SK-N-SH treated with all-trans-retinoic acid at 6 μM for 48 hours (cell line): ENCODE measurements at regions not wholly inside any gene's neighbourhood (a gene's known extent, or its start where the extent isn't known, plus 50 kb on each side); places are given as distances from the start of the nearest gene placed in this dataset.

ENCODE experiments used
- CSDC2 ChIP-seq: fragments of 250-450 bp; sonication (Bioruptor Pico); IDR thresholded peaks from 2 replicates; pipeline ENCODE4 v1.5.0; 2020; ENCODE audit warnings: mild to moderate bottlenecking, moderate library complexity
- PPARA ChIP-seq: fragments of 250-450 bp; sonication (Bioruptor Pico); IDR thresholded peaks from 2 replicates; pipeline ENCODE4 v1.5.0; 2020; ENCODE audit warnings: mild to moderate bottlenecking, borderline replicate concordance
- ZC3H10 ChIP-seq: fragments of 250-450 bp; sonication (Bioruptor Pico); IDR thresholded peaks from 2 replicates; pipeline ENCODE4 v1.5.1; 2021; ENCODE audit warnings: mild to moderate bottlenecking, moderate library complexity
- ZFP3 ChIP-seq: fragments of 250-450 bp; sonication (Bioruptor Pico); IDR thresholded peaks from 2 replicates; pipeline ENCODE4 v1.5.0; 2020; ENCODE audit warnings: mild to moderate bottlenecking, moderate library complexity
- ZFP30 ChIP-seq: fragments of 450-650 bp; formaldehyde crosslinking; IDR thresholded peaks from 2 replicates; pipeline ENCODE4 v1.5.0; 2022; ENCODE audit warnings: mild to moderate bottlenecking, moderate library complexity
- ZNF565 ChIP-seq: fragments of 450-650 bp; formaldehyde crosslinking; conservative IDR thresholded peaks from 2 replicates; pipeline ENCODE4 v1.5.0; 2020; ENCODE audit warnings: low read depth, mild to moderate bottlenecking, moderate library complexity
- TF ChIP-seq, protein P1 (sequence below): fragments of 250-450 bp; sonication (Bioruptor Pico); IDR thresholded peaks from 2 replicates; pipeline ENCODE4 v1.8.0; 2021; ENCODE audit warnings: low read depth, mild to moderate bottlenecking, moderate library complexity, borderline replicate concordance
- TF ChIP-seq, protein P2 (sequence below): fragments of 250-450 bp; sonication (Bioruptor Pico); IDR thresholded peaks from 2 replicates; pipeline ENCODE4 v1.8.0; 2020; ENCODE audit warnings: mild to moderate bottlenecking, moderate library complexity, borderline replicate concordance
- TF ChIP-seq, protein P3 (sequence below): fragments of 250-450 bp; sonication (Bioruptor Pico); IDR thresholded peaks from 2 replicates; pipeline ENCODE4 v1.5.0; 2020; ENCODE audit warnings: mild to moderate bottlenecking, moderate library complexity

DNA sequence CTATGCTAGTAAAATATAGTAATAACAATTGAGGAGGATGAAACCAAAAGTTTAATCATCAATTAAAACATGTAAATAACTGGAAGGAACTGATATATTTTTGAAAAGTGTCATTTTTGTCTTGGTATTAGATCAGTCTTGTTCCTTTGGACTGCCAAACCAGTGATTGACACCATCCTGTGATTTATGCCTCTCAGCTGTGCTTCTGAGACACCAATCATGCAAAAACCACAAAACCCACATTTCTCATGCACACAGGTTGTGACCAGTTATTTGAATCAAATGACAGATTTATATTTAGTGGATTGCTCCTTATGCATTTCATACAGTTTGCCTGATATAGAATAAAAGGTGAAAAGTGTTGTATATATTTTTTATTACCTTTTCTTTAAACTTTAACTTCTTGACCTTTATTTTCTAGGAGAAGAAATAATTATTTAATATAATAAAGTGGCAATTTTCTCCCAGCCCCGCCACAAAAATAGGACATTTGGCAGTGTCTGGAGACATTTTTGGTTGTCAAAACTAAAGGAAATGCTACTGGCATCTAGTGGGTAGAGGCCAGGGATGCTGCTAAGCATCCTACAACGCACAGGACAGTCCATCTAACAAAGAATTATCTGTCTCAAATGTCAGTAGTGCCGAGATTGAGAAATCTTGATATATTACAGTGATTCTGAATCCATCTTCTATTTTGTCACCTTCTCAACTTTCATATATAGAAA lies 383.6 kb downstream of the BCKDHB start:
- TF ChIP-seq, protein P1, sequence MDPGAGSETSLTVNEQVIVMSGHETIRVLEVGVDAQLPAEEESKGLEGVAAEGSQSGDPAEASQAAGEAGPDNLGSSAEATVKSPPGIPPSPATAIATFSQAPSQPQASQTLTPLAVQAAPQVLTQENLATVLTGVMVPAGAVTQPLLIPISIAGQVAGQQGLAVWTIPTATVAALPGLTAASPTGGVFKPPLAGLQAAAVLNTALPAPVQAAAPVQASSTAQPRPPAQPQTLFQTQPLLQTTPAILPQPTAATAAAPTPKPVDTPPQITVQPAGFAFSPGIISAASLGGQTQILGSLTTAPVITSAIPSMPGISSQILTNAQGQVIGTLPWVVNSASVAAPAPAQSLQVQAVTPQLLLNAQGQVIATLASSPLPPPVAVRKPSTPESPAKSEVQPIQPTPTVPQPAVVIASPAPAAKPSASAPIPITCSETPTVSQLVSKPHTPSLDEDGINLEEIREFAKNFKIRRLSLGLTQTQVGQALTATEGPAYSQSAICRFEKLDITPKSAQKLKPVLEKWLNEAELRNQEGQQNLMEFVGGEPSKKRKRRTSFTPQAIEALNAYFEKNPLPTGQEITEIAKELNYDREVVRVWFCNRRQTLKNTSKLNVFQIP (CRISPR knock-in tag) = no peak
- TF ChIP-seq ZFP3 (CRISPR knock-in tag) (no peak), ZNF565 (CRISPR knock-in tag) (no peak), ZC3H10 (CRISPR knock-in tag) (no peak), PPARA (CRISPR knock-in tag) (no peak), ZFP30 (no peak), CSDC2 (no peak)
- TF ChIP-seq, protein P2, sequence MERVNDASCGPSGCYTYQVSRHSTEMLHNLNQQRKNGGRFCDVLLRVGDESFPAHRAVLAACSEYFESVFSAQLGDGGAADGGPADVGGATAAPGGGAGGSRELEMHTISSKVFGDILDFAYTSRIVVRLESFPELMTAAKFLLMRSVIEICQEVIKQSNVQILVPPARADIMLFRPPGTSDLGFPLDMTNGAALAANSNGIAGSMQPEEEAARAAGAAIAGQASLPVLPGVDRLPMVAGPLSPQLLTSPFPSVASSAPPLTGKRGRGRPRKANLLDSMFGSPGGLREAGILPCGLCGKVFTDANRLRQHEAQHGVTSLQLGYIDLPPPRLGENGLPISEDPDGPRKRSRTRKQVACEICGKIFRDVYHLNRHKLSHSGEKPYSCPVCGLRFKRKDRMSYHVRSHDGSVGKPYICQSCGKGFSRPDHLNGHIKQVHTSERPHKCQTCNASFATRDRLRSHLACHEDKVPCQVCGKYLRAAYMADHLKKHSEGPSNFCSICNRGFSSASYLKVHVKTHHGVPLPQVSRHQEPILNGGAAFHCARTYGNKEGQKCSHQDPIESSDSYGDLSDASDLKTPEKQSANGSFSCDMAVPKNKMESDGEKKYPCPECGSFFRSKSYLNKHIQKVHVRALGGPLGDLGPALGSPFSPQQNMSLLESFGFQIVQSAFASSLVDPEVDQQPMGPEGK (CRISPR knock-in tag) = no peak
- TF ChIP-seq, protein P3, sequence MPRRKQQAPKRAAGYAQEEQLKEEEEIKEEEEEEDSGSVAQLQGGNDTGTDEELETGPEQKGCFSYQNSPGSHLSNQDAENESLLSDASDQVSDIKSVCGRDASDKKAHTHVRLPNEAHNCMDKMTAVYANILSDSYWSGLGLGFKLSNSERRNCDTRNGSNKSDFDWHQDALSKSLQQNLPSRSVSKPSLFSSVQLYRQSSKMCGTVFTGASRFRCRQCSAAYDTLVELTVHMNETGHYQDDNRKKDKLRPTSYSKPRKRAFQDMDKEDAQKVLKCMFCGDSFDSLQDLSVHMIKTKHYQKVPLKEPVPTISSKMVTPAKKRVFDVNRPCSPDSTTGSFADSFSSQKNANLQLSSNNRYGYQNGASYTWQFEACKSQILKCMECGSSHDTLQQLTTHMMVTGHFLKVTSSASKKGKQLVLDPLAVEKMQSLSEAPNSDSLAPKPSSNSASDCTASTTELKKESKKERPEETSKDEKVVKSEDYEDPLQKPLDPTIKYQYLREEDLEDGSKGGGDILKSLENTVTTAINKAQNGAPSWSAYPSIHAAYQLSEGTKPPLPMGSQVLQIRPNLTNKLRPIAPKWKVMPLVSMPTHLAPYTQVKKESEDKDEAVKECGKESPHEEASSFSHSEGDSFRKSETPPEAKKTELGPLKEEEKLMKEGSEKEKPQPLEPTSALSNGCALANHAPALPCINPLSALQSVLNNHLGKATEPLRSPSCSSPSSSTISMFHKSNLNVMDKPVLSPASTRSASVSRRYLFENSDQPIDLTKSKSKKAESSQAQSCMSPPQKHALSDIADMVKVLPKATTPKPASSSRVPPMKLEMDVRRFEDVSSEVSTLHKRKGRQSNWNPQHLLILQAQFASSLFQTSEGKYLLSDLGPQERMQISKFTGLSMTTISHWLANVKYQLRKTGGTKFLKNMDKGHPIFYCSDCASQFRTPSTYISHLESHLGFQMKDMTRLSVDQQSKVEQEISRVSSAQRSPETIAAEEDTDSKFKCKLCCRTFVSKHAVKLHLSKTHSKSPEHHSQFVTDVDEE (CRISPR knock-in tag) = no peak
